ENCODE measurements at regions not wholly inside any gene's neighbourhood (a gene's known extent, or its start where the extent isn't known, plus 50 kb on each side); places are given as distances from the start of the nearest gene placed in this dataset.

- TF ChIP-seq NFIC (IDR thresholded peaks at IDR 0.05; ENCODE audit: low read depth, low read length): no peak
- TF ChIP-seq ASH2L (IDR thresholded peaks at IDR 0.05; ENCODE audit: borderline replicate concordance, low read depth): no peak
- no peak for TF ChIP-seq MTA2 (IDR thresholded peaks at IDR 0.05; ENCODE audit: low read depth)
- no peak for TF ChIP-seq RUNX3 (IDR thresholded peaks at IDR 0.05; ENCODE audit: low read length)
- TF ChIP-seq SPI1 (IDR thresholded peaks at IDR 0.05; ENCODE audit: borderline replicate concordance, insufficient read depth, low read depth, low read length): no peak
- TF ChIP-seq PAX8 (IDR thresholded peaks at IDR 0.05): no peak
- no peak for TF ChIP-seq HCFC1 (IDR thresholded peaks at IDR 0.05; ENCODE audit: low read length)
- TF ChIP-seq E2F8 (IDR thresholded peaks at IDR 0.05; ENCODE audit: low read depth, partially characterized antibody): no peak
- no peak for TF ChIP-seq NFYB (IDR thresholded peaks at IDR 0.05; ENCODE audit: insufficient read depth, low read depth, low read length)
- RAD21 ChIA-PET (ENCODE audit: unreplicated experiment): no interaction called here
- SMC1A ChIA-PET (ENCODE audit: uncharacterized antibody, unreplicated experiment): no interaction called here
- CTCF ChIA-PET: no interaction called here
- intact Hi-C loops (cut with micrococcal nuclease; ENCODE audit: unreplicated experiment): no loop called here
- no peaks in the 10 kb centered on the region for H4K20me1 ChIP-seq (ENCODE audit: control insufficient read depth, insufficient read depth)
- in situ Hi-C loops (cut with MboI): no loop called here
- no TSS peak for BruUV-seq (replicated peaks)
- DNase-seq (ENCODE audit: low read depth, low spot score) (no peak), ATAC-seq (no peak), FAIRE-seq (no peak)
- no peak overlapping the region for H3K27ac ChIP-seq (ENCODE audit: control insufficient read depth, insufficient read depth)
- H3K27me3 ChIP-seq (replicated peaks in 1 of 2; ENCODE audit: control insufficient read depth in 2 of 2, insufficient read depth in 2 of 2, low read length in 1 of 2): no peaks in the 10 kb centered on the region
- POLR2A ChIA-PET: no interaction called here
- H3K79me2 ChIP-seq (ENCODE audit: control insufficient read depth, insufficient read depth, low read length): no peaks in the 10 kb centered on the region
- no peaks in the 10 kb centered on the region for H3K36me3 ChIP-seq (ENCODE audit: control insufficient read depth in 2 of 2, insufficient read depth in 2 of 2, low read length in 1 of 2)
- H3K4me3 ChIP-seq: no peak overlapping the region
- H3K4me1 ChIP-seq (ENCODE audit: control insufficient read depth, insufficient read depth, low read length): no peaks in the 10 kb centered on the region
- 49% methylated on average over 6 of the region's 6 CpGs for WGBS (ENCODE audit: insufficient coverage, insufficient replicate concordance, low lambda C conversion rate, missing lambda C conversion rate)
- no peaks in the 10 kb centered on the region for H3K9me3 ChIP-seq (replicated peaks; ENCODE audit: control insufficient read depth, insufficient read depth, low read length)
- H3K9ac ChIP-seq (ENCODE audit: control insufficient read depth, insufficient read depth, low read length): no peak overlapping the region
- H3K4me2 ChIP-seq (ENCODE audit: control insufficient read depth, insufficient read depth): no peak overlapping the region
- no peak overlapping the region for H2AFZ ChIP-seq (ENCODE audit: control insufficient read depth, low read depth, low read length)
Observed at GRCh38 chr5:108660291-108660690, 87.4 kb upstream of the FER start.

Measured in GM12878 (cell line).